ENCODE measurements at regions not wholly inside any gene's neighbourhood (a gene's known extent, or its start where the extent isn't known, plus 50 kb on each side); places are given as distances from the start of the nearest gene placed in this dataset.
"Not testable (repeated sequence)": the region's sequence is repeated elsewhere in the genome, so short reads cannot be mapped to it uniquely, and the experiment has no call there.

DNA sequence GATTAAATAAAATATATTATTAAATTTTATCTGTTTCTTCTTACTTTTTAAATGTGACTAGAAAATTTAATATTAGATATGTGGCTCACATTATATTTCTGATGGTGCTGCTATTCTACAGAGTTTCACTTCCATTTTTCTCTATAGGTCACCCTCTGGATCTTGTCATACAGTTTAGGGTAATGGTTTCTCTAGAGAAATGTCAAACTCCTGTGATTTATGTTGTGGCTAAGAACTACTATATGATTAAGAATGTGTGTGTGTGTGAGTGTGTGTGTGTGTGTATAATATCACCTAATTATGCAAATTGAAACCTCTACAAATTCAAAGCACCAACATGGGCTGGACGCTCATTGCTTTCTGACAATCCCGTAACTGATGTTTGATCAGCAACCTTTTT, 325.9 kb downstream of the ADAMTS20 start:
- Mint-ChIP-seq H3K27ac (ENCODE audit: unreplicated experiment) (no peak overlapping the region), H3K36me3 (ENCODE audit: low read depth, unreplicated experiment) (peaks cover 4% of the 10 kb centered on the region), H3K4me1 (ENCODE audit: unreplicated experiment) (no peaks in the 10 kb centered on the region), H3K4me3 (ENCODE audit: unreplicated experiment) (no peak overlapping the region), H3K9me3 (ENCODE audit: unreplicated experiment) (no peaks in the 10 kb centered on the region), H3K27me3 (ENCODE audit: unreplicated experiment) (no peaks in the 10 kb centered on the region)
- no peak for DNase-seq (ENCODE audit: low spot score)
- TF ChIP-seq, protein P1, sequence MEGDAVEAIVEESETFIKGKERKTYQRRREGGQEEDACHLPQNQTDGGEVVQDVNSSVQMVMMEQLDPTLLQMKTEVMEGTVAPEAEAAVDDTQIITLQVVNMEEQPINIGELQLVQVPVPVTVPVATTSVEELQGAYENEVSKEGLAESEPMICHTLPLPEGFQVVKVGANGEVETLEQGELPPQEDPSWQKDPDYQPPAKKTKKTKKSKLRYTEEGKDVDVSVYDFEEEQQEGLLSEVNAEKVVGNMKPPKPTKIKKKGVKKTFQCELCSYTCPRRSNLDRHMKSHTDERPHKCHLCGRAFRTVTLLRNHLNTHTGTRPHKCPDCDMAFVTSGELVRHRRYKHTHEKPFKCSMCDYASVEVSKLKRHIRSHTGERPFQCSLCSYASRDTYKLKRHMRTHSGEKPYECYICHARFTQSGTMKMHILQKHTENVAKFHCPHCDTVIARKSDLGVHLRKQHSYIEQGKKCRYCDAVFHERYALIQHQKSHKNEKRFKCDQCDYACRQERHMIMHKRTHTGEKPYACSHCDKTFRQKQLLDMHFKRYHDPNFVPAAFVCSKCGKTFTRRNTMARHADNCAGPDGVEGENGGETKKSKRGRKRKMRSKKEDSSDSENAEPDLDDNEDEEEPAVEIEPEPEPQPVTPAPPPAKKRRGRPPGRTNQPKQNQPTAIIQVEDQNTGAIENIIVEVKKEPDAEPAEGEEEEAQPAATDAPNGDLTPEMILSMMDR (IDR thresholded peaks at IDR 0.05; ENCODE audit: unreplicated experiment) = no peak

DNA sequence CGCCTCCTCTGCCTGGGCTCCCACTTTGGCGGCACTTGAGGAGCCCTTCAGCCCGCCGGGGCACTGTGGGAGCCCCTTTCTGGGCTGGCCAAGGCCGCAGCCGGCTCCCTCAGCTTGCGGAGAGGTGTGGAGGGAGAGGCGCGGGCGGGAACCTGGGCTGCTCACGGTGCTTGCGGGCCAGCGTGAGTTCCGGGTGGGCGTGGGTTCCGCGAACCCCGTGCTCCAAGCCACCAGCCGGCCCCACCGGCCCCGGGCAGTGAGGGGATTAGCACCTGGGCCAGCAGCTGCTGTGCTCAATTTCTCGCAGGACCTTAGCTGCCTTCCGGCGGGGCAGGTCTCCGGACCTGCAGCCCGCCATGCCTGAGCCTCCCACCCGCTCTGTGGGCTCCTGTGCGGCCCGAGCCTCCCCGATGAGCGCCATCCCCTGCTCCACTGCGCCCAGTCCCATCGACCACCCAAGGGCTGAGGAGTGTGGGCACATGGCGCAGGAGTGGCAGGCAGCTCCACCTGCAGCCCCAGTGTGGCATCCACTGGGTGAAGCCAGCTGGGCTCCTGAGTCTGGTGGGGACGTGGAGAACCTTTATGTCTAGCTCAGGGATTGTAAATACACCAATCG, 327.7 kb downstream of the ADAMTS20 start:
- not testable (repeated sequence) for H3K9me3 Mint-ChIP-seq (ENCODE audit: unreplicated experiment); H3K36me3 Mint-ChIP-seq (ENCODE audit: low read depth, unreplicated experiment); H3K27ac Mint-ChIP-seq (ENCODE audit: unreplicated experiment)

DNA sequence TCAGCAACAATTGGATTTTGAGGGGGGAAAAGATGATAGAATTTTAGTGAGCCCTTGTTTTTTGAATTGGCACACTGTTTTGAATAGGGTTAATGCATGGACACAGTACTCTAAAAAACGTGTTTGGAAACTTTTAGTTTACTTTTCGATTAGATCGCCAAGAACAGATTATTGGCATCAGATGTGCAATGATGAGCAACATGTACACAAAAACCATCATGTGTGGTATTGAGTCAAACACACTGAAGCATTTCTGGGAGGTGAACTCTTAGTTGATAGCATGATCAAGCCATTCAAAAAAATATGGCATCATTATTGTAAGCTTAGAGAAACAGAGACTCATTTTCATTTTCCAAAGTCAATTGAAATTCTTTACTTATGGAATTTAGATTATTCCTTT, 329.2 kb downstream of the ADAMTS20 start:
- Mint-ChIP-seq H3K9me3 (ENCODE audit: unreplicated experiment) (no peaks in the 10 kb centered on the region), H3K27me3 (ENCODE audit: unreplicated experiment) (no peaks in the 10 kb centered on the region), H3K4me1 (ENCODE audit: unreplicated experiment) (no peaks in the 10 kb centered on the region), H3K4me3 (ENCODE audit: unreplicated experiment) (no peak overlapping the region), H3K27ac (ENCODE audit: unreplicated experiment) (no peak overlapping the region), H3K36me3 (ENCODE audit: low read depth, unreplicated experiment) (peaks cover 4% of the 10 kb centered on the region)
- no peak for DNase-seq (ENCODE audit: low spot score)
- TF ChIP-seq, protein P1 (IDR thresholded peaks at IDR 0.05; ENCODE audit: unreplicated experiment) = no peak

More for the DNA sequence above, 327.7 kb downstream of the ADAMTS20 start:
- H3K4me3 Mint-ChIP-seq (ENCODE audit: unreplicated experiment); DNase-seq (ENCODE audit: low spot score); H3K4me1 Mint-ChIP-seq (ENCODE audit: unreplicated experiment); H3K27me3 Mint-ChIP-seq (ENCODE audit: unreplicated experiment): not testable (repeated sequence)

DNA sequence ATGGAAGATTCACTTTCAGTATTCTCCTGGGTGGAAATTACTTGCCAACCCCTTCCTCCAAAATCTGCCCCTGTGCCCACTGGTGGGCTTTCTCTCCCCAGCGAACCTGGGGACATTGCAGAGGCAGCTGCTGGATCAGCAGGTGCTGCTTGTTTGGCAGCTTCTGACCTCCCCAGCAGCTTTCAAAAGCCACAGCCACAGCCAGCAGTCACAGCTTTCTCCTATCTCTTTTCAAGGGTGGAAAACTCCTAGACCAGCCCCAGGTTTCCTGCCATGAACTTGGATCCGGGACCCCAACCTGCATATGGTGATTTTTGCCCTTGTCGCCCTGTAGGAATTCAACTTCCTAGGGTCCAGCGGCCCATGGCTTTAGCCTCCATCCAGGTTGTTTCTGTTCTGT, 330.8 kb downstream of the ADAMTS20 start:
- Mint-ChIP-seq H3K9me3 (ENCODE audit: unreplicated experiment) (no peaks in the 10 kb centered on the region), H3K36me3 (ENCODE audit: low read depth, unreplicated experiment) (no peaks in the 10 kb centered on the region), H3K27me3 (ENCODE audit: unreplicated experiment) (no peaks in the 10 kb centered on the region), H3K4me1 (ENCODE audit: unreplicated experiment) (no peaks in the 10 kb centered on the region), H3K27ac (ENCODE audit: unreplicated experiment) (no peak overlapping the region), H3K4me3 (ENCODE audit: unreplicated experiment) (no peak overlapping the region)
- DNase-seq (ENCODE audit: low spot score) = no peak
- TF ChIP-seq, protein P1 (IDR thresholded peaks at IDR 0.05; ENCODE audit: unreplicated experiment) = no peak

DNA sequence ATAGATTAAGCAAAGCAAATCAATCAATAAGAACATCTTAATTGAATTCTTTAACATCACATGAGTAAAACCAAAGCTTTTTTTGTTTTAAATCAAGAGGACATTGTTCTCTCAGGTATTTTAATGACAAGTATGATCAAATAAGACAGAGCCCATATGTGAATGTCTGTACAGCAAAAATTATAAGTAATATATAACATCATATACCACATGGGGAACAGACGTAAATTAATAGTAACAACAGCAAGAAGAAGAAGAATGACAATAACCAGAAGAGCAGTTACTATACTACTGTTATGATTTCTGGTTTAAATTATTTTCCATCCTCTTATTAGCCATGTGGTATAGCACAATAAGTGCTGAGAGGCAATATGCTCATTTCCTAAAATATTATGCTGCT, 335.5 kb downstream of the ADAMTS20 start:
- H3K9me3 Mint-ChIP-seq (ENCODE audit: unreplicated experiment) = no peaks in the 10 kb centered on the region
- TF ChIP-seq, protein P1 (IDR thresholded peaks at IDR 0.05; ENCODE audit: unreplicated experiment) = no peak
- DNase-seq (ENCODE audit: low spot score) = no peak
- H3K4me3 Mint-ChIP-seq (ENCODE audit: unreplicated experiment) = no peak overlapping the region
- H3K27ac Mint-ChIP-seq (ENCODE audit: unreplicated experiment) = no peak overlapping the region
- H3K36me3 Mint-ChIP-seq (ENCODE audit: low read depth, unreplicated experiment) = no peaks in the 10 kb centered on the region
- no peaks in the 10 kb centered on the region for H3K27me3 Mint-ChIP-seq (ENCODE audit: unreplicated experiment)
- no peaks in the 10 kb centered on the region for H3K4me1 Mint-ChIP-seq (ENCODE audit: unreplicated experiment)

Data from endothelial cell (in vitro differentiated cells).